ENCODE measurements at regions not wholly inside any gene's neighbourhood (a gene's known extent, or its start where the extent isn't known, plus 50 kb on each side); places are given as distances from the start of the nearest gene placed in this dataset.

- no peak for DNase-seq (ENCODE audit: low read depth in 2 of 2)
Observed at GRCh38 chr1:213871179-213871578, 116.6 kb upstream of the PROX1 start.

- no peak for DNase-seq (ENCODE audit: low read depth in 2 of 2)
Observed at GRCh38 chr1:213874789-213875188, 113.0 kb upstream of the PROX1 start.

GRCh38 chr1:213876531-213876930, 111.2 kb upstream of the PROX1 start:
- no peak for DNase-seq (ENCODE audit: low read depth in 2 of 2)

GRCh38 chr1:213883618-213884017, 104.2 kb upstream of the PROX1 start:
- no peak for DNase-seq (ENCODE audit: low read depth in 2 of 2)

- no peak for DNase-seq (ENCODE audit: low read depth in 2 of 2)
Observed at GRCh38 chr1:213884402-213884801, 103.4 kb upstream of the PROX1 start.

GRCh38 chr1:213884942-213885341, 102.8 kb upstream of the PROX1 start:
- no peak for DNase-seq (ENCODE audit: low read depth in 2 of 2)

GRCh38 chr1:213887842-213888241, 99.9 kb upstream of the PROX1 start:
- no peak for DNase-seq (ENCODE audit: low read depth in 2 of 2)

GRCh38 chr1:213891989-213892902, 95.5 kb upstream of the PROX1 start:
- DNase-seq (ENCODE audit: low read depth in 2 of 2) = no peak

- DNase-seq (ENCODE audit: low read depth in 2 of 2) = no peak
Observed at GRCh38 chr1:213898684-213899083, 89.1 kb upstream of the PROX1 start.

GRCh38 chr1:213899413-213899812, 88.4 kb upstream of the PROX1 start:
- no peak for DNase-seq (ENCODE audit: low read depth in 2 of 2)

GRCh38 chr1:213905344-213905743, 82.4 kb upstream of the PROX1 start:
- no peak for DNase-seq (ENCODE audit: low read depth in 2 of 2)

GRCh38 chr1:213908521-213908920, 79.3 kb upstream of the PROX1 start:
- no peak for DNase-seq (ENCODE audit: low read depth in 2 of 2)

- no peak for DNase-seq (ENCODE audit: low read depth in 2 of 2)
Observed at GRCh38 chr1:213914392-213914791, 73.4 kb upstream of the PROX1 start.

- no peak for DNase-seq (ENCODE audit: low read depth in 2 of 2)
Observed at GRCh38 chr1:213921311-213921710, 66.5 kb upstream of the PROX1 start.

- DNase-seq (ENCODE audit: low read depth in 2 of 2) = no peak
Observed at GRCh38 chr1:213921712-213922111, 66.1 kb upstream of the PROX1 start.

GRCh38 chr1:213925531-213926182, 62.1 kb upstream of the PROX1 start:
- no peak for DNase-seq (ENCODE audit: low read depth in 2 of 2)

- DNase-seq (ENCODE audit: low read depth in 2 of 2) = no peak
Observed at GRCh38 chr1:213927846-213928245, 59.9 kb upstream of the PROX1 start.

GRCh38 chr1:213929398-213929797, 58.4 kb upstream of the PROX1 start:
- no peak for DNase-seq (ENCODE audit: low read depth in 2 of 2)

- no peak for DNase-seq (ENCODE audit: low read depth in 2 of 2)
Observed at GRCh38 chr1:213931836-213932235, 55.9 kb upstream of the PROX1 start.

- no peak for DNase-seq (ENCODE audit: low read depth in 2 of 2)
Observed at GRCh38 chr1:213933336-213933735, 54.4 kb upstream of the PROX1 start.

GRCh38 chr1:213934649-213935048, 53.1 kb upstream of the PROX1 start:
- no peak for DNase-seq (ENCODE audit: low read depth in 2 of 2)

- DNase-seq (ENCODE audit: low read depth in 2 of 2) = no peak
Observed at GRCh38 chr1:213936571-213936970, 51.2 kb upstream of the PROX1 start.
